ENCODE measurements at regions not wholly inside any gene's neighbourhood (a gene's known extent, or its start where the extent isn't known, plus 50 kb on each side); places are given as distances from the start of the nearest gene placed in this dataset.
"Not testable (repeated sequence)": the region's sequence is repeated elsewhere in the genome, so short reads cannot be mapped to it uniquely, and the experiment has no call there.

DNA sequence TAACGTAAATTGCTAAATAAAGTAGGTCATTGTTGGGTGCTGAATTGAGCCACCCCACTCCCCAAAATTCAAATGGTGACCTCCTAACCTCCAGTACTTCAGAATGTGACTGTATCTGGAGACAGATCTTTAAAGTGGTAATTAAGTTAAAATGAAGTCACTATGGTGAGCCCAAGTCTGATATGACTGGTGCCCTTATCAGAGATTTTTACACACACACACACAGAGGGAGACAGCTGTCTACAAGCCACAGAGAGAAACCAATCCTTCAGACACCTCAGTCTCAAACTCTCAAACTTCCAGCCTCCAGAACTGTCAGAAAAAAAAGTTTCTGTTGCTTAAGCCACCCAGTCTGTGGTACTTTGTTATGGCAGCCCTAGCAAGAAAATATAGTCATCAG, 879.2 kb upstream of the INTU start:
- in situ Hi-C loops (cut with HindIII; ENCODE audit: low pct_unique_long_range_greater_than_20kb, low sequenced_read_pairs) = no loop called here
- TF ChIP-seq JUND (IDR thresholded peaks at IDR 0.05; ENCODE audit: low read depth) = no peak
- no peak for DNase-seq (ENCODE audit: low read depth in 1 of 2, low spot score in 1 of 2)

DNA sequence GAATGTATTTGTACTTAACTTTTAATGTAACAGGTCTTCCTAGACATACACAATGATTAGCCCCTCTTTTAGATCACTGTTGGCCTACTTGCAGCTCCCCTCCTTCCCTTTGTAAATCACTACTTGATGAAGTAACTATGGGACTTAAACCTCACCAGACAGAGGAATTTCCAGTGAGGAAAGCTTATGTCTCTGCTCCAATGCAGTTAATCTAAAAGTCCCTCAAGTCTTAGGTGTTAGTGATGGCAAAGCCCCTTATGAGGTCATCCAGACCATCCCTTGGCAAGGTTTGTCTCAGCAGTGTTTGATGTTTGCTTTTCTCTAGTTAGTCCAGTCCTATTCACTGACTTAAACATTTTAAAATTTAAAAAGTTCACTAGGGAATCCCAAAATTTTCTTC, 877.3 kb upstream of the INTU start:
- no peak for DNase-seq (ENCODE audit: low read depth in 1 of 2, low spot score in 1 of 2)
- in situ Hi-C loops (cut with HindIII; ENCODE audit: low pct_unique_long_range_greater_than_20kb, low sequenced_read_pairs) = no loop called here
- no peak for TF ChIP-seq JUND (IDR thresholded peaks at IDR 0.05; ENCODE audit: low read depth)

DNA sequence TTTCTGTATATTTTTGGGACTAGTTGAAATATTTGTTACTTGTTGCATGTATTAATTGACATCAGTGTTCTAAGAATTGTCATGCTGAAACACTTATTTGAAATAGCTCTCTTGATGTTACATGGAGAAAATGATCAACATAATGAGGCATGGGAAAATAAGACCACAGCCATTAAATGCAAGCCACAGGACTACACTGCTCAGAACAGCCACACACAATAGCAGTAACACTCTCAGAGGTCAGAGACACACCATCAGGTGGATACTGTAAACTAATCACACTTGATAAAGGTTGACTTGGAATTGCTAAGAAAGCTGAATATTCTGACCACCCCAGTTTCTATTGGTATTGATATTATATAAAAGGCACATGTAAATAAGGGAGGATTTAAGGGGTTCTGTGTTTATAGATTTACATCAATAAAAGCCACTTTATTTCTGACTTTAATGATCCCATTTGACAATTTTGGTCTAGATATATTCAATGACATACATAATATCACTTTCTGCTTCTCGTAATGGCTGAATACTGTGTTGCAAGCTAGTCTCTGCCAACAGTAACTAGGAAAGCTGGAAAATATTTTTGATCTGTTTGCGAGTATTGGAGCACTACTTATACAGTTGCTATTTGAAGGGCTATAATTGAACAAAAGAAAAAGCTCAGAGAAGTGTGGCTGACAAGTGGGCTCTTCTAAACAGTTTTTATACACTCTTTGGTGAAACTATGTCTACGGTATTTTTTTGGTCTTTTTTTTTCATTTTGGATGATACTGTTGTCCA, 876.5 kb upstream of the INTU start:
- in situ Hi-C loops (cut with HindIII; ENCODE audit: low pct_unique_long_range_greater_than_20kb, low sequenced_read_pairs) = no loop called here
- DNase-seq (ENCODE audit: low read depth in 1 of 2, low spot score in 1 of 2) = no peak
- TF ChIP-seq JUND (IDR thresholded peaks at IDR 0.05; ENCODE audit: low read depth) = no peak

DNA sequence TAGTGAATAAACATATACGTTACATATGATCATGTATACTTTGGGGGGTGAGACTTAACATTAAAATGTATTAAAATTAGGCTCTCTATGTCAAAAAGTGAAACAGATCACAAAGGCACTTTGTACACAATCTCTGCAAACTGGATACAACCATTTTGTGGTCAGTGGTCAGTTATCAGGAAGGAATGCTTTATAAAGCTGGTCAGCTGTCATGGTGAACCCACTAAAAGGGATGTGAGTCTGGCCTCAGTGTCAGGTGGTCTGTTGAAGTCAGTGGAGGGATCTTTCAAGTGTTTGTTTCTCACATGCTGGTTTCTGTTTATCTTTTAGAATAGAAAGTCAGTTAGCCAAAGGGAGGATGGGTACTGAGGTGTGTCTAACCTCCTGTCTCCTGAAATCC, 875.5 kb upstream of the INTU start:
- DNase-seq (ENCODE audit: low read depth in 1 of 2, low spot score in 1 of 2) = no peak
- no peak for TF ChIP-seq JUND (IDR thresholded peaks at IDR 0.05; ENCODE audit: low read depth)
- in situ Hi-C loops (cut with HindIII; ENCODE audit: low pct_unique_long_range_greater_than_20kb, low sequenced_read_pairs) = no loop called here

DNA sequence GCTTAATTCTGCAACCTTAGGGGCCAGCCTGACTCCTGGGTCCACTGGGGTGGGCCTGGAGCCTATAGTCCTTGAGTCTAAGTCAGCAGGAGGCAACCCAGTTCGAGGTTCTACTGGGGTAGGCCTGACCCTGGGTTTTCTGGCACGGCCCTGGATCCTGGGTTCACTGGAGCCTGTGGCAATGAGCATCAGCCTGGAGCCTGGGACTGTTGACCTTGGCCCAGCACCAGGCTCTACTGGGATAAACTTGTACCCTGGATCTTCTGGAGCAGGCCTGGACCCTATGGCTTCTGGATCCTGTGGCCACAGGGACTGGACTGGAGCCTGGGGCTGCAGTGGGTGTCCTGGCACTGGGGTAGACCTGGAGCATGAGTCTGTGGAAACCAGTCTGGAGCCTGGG, 874.3 kb upstream of the INTU start:
- no peak for DNase-seq (ENCODE audit: low read depth in 1 of 2, low spot score in 1 of 2)
- TF ChIP-seq JUND (IDR thresholded peaks at IDR 0.05; ENCODE audit: low read depth) = no peak
- in situ Hi-C loops (cut with HindIII; ENCODE audit: low pct_unique_long_range_greater_than_20kb, low sequenced_read_pairs) = no loop called here

DNA sequence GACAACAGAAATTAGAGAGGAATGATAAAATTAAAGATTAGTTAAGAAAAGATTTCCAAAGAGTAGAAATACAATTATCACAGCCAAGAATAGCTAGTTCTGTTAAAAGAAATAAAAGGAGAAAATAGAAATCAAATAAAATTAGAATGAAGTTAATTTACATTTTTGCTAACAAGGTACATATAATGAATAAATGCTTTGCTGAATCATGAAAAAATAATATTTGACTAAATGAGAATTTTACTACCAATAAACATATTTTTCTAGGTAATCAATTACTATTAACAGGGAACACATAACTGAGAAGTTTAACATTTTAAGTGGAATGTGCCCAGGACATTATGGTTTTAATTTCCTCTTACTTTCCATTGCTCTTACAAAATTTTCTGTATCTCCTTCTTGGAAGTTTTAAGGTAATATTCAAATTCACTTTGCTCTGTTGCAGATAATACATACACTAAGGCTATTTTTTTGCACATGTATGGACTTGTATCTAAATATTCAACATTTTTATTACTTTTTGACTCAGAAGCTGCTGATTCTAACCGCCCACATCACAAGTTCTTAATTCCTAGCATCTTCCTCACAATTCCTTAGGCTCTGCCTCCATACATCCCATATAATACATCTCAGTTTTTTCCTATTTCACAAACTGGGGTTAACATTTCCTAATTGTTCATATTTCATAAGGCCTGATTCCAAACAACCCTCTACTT, 870.7 kb upstream of the INTU start:
- in situ Hi-C loops (cut with HindIII; ENCODE audit: low pct_unique_long_range_greater_than_20kb, low sequenced_read_pairs) = no loop called here
- no peak for TF ChIP-seq JUND (IDR thresholded peaks at IDR 0.05; ENCODE audit: low read depth)
- DNase-seq (ENCODE audit: low read depth in 1 of 2, low spot score in 1 of 2) = no peak

DNA sequence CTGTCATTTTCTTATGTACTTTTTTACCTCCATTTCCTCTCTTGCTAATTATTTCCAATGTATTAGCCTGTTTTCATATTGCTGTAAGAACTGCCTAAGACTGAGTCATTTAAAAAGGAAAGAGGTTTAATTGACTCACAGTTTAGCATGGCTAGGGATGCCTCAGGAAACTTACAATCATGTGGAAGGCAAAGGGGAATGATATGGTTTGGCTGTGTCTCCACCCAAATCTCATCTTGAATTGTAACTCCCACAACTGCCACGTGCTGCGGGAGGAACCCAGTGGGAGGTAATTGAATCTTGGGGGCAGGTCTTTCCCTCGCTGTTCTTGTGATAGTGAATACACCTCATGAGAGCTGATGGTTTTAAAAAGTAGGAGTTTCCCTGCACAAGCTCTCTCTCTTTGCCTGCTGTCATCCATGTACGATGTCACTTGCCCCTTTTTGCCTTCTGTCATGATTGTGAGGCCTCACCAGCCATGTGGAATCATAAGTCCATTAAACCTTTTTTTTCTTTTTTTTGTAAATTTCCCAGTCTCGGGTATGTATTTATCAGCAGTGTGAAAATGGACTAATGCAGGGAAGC, 870.0 kb upstream of the INTU start:
- in situ Hi-C loops (cut with HindIII; ENCODE audit: low pct_unique_long_range_greater_than_20kb, low sequenced_read_pairs) = no loop called here
- no peak for DNase-seq (ENCODE audit: low read depth in 1 of 2, low spot score in 1 of 2)
- TF ChIP-seq JUND (IDR thresholded peaks at IDR 0.05; ENCODE audit: low read depth) = no peak

DNA sequence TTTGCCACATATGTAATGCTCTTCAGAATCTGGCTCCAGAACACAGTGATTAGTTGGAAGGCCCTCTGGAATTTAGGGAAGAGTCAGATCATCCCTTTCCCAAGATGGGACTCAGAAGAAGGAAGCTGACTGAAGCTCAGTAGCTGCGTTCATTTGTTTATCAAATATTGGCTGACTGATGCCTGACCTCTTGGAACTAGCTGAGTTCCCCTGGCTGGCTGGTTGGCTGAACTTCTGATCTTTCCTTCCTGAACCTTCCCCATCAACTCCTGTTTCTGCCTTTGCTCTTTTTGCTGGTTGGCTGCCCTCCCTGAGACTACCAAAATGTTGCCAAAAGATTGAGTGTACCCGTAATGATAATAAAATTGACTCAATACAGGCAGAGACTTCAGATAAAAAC, 866.5 kb upstream of the INTU start:
- DNase-seq (ENCODE audit: low read depth in 1 of 2, low spot score in 1 of 2) = no peak
- in situ Hi-C loops (cut with HindIII; ENCODE audit: low pct_unique_long_range_greater_than_20kb, low sequenced_read_pairs) = no loop called here
- TF ChIP-seq JUND (IDR thresholded peaks at IDR 0.05; ENCODE audit: low read depth) = no peak

DNA sequence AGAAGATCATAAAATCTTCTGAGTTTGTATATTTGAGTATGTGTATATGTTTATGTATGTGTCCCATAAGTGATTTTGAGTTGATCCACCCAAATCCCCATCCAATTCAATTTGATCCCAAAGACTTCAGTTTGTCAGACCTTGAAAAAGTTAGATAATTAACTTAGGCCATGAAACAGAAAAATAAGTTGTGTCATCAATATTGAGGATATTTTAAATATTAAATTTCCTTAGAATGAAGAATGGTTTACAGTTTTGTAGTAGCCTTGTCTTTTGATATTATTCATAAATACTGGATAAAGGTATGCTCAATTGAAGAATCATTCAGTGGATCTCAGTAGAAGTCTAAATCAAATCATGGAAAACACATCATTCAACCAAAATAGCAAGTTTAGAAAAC, 864.4 kb upstream of the INTU start:
- in situ Hi-C loops (cut with HindIII; ENCODE audit: low pct_unique_long_range_greater_than_20kb, low sequenced_read_pairs) = no loop called here
- TF ChIP-seq JUND (IDR thresholded peaks at IDR 0.05; ENCODE audit: low read depth) = no peak

DNA sequence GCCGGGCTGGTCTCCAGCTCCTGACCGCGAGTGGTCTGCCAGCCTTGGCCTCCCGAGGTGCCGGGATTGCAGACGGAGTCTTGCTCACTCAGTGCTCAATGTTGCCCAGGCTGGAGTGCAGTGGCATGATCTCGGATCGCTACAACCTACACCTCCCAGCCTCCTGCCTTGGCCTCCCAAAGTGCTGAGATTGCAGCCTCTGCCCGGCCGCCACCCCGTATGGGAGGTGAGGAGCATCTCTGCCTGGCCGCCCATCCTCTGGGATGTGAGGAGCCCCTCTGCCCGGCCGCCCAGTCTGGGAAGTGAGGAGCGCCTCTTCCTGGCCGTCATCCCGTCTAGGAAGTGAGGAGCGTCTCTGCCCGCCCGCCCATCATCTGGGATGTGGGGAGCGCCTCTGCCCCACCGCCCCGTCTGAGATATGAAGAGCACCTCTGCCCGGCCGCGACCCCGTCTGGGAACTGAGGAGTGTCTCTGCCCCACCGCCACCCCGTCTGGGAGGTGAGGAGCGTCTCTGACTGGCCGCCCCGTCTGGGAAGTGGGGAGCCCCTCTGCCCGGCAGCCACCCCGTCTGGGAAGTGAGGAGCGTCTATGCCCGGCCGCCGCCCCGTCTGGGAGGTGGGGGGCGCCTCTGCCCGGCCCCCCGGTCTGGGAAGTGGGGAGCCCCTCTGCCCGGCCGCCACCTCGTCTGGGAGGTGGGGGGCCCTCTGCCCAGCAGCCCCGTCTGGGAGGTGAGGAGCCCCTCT, 861.8 kb upstream of the INTU start:
- DNase-seq (ENCODE audit: low read depth in 1 of 2, low spot score in 1 of 2); in situ Hi-C loops (cut with HindIII; ENCODE audit: low pct_unique_long_range_greater_than_20kb, low sequenced_read_pairs): not testable (repeated sequence)

More for the DNA sequence above, 864.4 kb upstream of the INTU start:
- no peak for DNase-seq (ENCODE audit: low read depth in 1 of 2, low spot score in 1 of 2)

DNA sequence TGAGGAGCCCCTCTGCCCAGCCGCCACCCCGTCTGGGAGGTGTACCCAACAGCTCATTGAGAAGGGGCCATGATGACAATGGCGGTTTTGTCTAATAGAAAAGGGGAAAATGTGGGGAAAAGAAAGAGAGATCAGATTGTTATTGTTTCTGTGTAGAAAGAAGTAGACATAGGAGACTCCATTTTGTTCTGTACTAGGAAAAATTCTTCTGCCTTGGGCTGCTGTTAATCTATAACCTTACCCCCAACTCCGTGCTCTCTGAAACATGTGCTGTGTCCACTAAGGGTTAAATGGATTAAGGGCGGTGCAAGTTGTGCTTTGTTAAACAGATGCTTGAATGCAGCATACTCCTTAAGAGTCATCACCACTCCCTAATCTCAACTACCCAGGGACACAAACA, 861.1 kb upstream of the INTU start:
- in situ Hi-C loops (cut with HindIII; ENCODE audit: low pct_unique_long_range_greater_than_20kb, low sequenced_read_pairs) = not testable (repeated sequence)

DNA sequence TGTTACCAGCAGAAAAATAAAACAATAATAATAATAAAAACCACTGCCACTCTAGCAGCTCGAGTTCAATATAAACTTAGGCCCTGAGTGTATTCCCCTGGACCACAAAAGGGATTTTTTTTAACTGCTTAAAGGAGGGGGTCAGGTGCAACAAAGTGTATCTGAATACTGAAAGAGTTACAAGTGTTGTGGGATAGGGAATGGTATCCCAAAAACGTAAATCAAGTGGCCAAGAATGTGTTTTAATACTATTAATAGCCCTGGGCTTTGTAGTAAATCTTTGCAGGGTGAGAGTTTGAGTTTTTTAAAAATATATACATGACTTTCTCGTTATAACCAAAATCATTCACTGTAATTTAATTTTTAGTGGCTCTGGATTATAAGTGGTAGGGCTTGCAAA, 860.1 kb upstream of the INTU start:
- in situ Hi-C loops (cut with HindIII; ENCODE audit: low pct_unique_long_range_greater_than_20kb, low sequenced_read_pairs) = no loop called here
- no peak for TF ChIP-seq JUND (IDR thresholded peaks at IDR 0.05; ENCODE audit: low read depth)
- DNase-seq (ENCODE audit: low read depth in 1 of 2, low spot score in 1 of 2) = no peak

More for the DNA sequence above, 861.1 kb upstream of the INTU start:
- DNase-seq (ENCODE audit: low read depth in 1 of 2, low spot score in 1 of 2) = not testable (repeated sequence)
